ENCODE measurements at regions not wholly inside any gene's neighbourhood (a gene's known extent, or its start where the extent isn't known, plus 50 kb on each side); places are given as distances from the start of the nearest gene placed in this dataset.

GRCh38 chr7:81112731-81113130 is 193.9 kb upstream of the SEMA3C start:
- TF ChIP-seq CTCF (IDR thresholded peaks at IDR 0.05; ENCODE audit: control extremely low read depth in 1 of 3, insufficient read depth in 1 of 3, low read depth in 1 of 3, low read length in 3 of 3), result no peak
- no peak for TF ChIP-seq MAFK (IDR thresholded peaks at IDR 0.05; ENCODE audit: low read depth, low read length)
- no peak for TF ChIP-seq TEAD4 (IDR thresholded peaks at IDR 0.05; ENCODE audit: low read depth, low read length)
- no peak for TF ChIP-seq RAD21 (IDR thresholded peaks at IDR 0.05 in 1 of 2, conservative IDR thresholded peaks at IDR 0.05 in 1 of 2; ENCODE audit: low read depth in 2 of 2, low read length in 2 of 2)
- no peak for TF ChIP-seq YY1 (IDR thresholded peaks at IDR 0.05; ENCODE audit: low read depth, low read length)
- TF ChIP-seq SRF (IDR thresholded peaks at IDR 0.05; ENCODE audit: low read depth, low read length), result no peak
- no peak for TF ChIP-seq TCF12 (IDR thresholded peaks at IDR 0.05; ENCODE audit: low read depth, low read length)
